GM23248 (cell line): ENCODE measurements at regions not wholly inside any gene's neighbourhood (a gene's known extent, or its start where the extent isn't known, plus 50 kb on each side); places are given as distances from the start of the nearest gene placed in this dataset.

Source experiments
- EZH2 ChIP-seq: fragments of 200-600 bp; sonication (generic); IDR thresholded peaks from 2 replicates; pipeline ENCODE4 v1.6.1; 2018; ENCODE audit warnings: antibody characterized with exemption, mild to moderate bottlenecking; ENCODE audit not compliant: insufficient read depth, poor library complexity, severe bottlenecking
- EZH2phosphoT487 ChIP-seq: fragments of 200-600 bp; sonication (generic); IDR thresholded peaks from 2 replicates; pipeline ENCODE4 v1.6.1; 2018; ENCODE audit warnings: antibody characterized with exemption, moderate library complexity, mild to moderate bottlenecking, low read depth; ENCODE audit not compliant: insufficient read depth

GRCh38 chr18:28947900-28948299 lies 771.0 kb upstream of the CDH2 start:
- TF ChIP-seq EZH2 (no peak), EZH2phosphoT487 (no peak)
